Neutrophil (primary cell): ENCODE measurements at regions not wholly inside any gene's neighbourhood (a gene's known extent, or its start where the extent isn't known, plus 50 kb on each side); places are given as distances from the start of the nearest gene placed in this dataset.

Source experiments
- H3K27ac ChIP-seq: fragments of 200-600 bp; sonication (generic); 2 replicates; pipeline ENCODE4 v1.5.1; 2016; ENCODE audit warnings: mild to moderate bottlenecking, moderate library complexity
- H3K27me3 ChIP-seq: fragments of 200-600 bp; sonication (generic); 2 replicates; pipeline ENCODE4 v1.6.0; 2016; ENCODE audit warnings: mild to moderate bottlenecking
- H3K36me3 ChIP-seq: fragments of 200-600 bp; sonication (generic); 2 replicates; pipeline ENCODE4 v1.5.1; 2017
- H3K4me1 ChIP-seq, 2 experiments: fragments of 200-600 bp in 1 of 2; sonication (generic) in 1 of 2; 1 replicate in 1 of 2; 2 replicates in 1 of 2; pipeline versions ENCODE4 v1.5.1 to v1.6.1; 2013 to 2016; ENCODE audit warnings: low read depth in 1 of 2, low read length in 1 of 2, mild to moderate bottlenecking in 1 of 2, moderate library complexity in 1 of 2; ENCODE audit not compliant: control insufficient read depth in 1 of 2, insufficient read depth in 1 of 2
- H3K4me3 ChIP-seq, 2 experiments: fragments of 200-600 bp in 1 of 2; sonication (generic) in 1 of 2; 1 replicate in 1 of 2; 2 replicates in 1 of 2; pipeline ENCODE4 v1.5.1; 2013 to 2016; ENCODE audit warnings: low read depth in 1 of 2, low read length in 1 of 2, mild to moderate bottlenecking in 1 of 2, moderate library complexity in 1 of 2
- H3K9me3 ChIP-seq: fragments of 200-600 bp; sonication (generic); 2 replicates; pipeline ENCODE4 v1.5.1; 2016
- TF ChIP-seq, protein P1 (sequence below): fragments of 200-600 bp; sonication (generic); IDR thresholded peaks from 2 replicates; pipeline ENCODE4 v1.5.1; 2016; ENCODE audit warnings: antibody characterized with exemption

DNA sequence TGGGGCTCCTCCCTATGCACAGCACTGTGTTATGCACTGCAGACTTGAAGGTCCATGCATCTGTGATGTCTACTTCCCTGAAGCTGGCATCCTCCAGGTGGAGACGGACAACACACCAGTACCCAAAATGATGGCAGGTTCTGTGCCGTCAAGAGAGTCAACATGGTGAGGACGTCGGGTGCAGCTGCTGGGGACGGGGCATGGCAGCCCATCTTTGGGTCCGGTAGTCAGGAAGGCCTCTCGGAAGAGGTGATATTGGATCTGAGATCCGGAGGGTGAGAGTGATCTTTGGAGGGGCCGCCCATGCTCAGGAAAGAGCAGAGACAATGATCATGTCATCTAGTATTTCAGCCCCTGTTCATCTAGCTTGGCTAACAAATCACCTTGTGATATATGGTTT, 104.1 kb downstream of the RIPK4 start:
- Histone ChIP-seq H3K4me1 (no peaks in the 10 kb centered on the region), H3K36me3 (no peaks in the 10 kb centered on the region), H3K4me3 (no peak overlapping the region), H3K9me3 (no peaks in the 10 kb centered on the region), H3K27me3 (peaks cover 18% of the 10 kb centered on the region), H3K27ac (no peak overlapping the region)
- TF ChIP-seq, protein P1, sequence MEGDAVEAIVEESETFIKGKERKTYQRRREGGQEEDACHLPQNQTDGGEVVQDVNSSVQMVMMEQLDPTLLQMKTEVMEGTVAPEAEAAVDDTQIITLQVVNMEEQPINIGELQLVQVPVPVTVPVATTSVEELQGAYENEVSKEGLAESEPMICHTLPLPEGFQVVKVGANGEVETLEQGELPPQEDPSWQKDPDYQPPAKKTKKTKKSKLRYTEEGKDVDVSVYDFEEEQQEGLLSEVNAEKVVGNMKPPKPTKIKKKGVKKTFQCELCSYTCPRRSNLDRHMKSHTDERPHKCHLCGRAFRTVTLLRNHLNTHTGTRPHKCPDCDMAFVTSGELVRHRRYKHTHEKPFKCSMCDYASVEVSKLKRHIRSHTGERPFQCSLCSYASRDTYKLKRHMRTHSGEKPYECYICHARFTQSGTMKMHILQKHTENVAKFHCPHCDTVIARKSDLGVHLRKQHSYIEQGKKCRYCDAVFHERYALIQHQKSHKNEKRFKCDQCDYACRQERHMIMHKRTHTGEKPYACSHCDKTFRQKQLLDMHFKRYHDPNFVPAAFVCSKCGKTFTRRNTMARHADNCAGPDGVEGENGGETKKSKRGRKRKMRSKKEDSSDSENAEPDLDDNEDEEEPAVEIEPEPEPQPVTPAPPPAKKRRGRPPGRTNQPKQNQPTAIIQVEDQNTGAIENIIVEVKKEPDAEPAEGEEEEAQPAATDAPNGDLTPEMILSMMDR: no peak

DNA sequence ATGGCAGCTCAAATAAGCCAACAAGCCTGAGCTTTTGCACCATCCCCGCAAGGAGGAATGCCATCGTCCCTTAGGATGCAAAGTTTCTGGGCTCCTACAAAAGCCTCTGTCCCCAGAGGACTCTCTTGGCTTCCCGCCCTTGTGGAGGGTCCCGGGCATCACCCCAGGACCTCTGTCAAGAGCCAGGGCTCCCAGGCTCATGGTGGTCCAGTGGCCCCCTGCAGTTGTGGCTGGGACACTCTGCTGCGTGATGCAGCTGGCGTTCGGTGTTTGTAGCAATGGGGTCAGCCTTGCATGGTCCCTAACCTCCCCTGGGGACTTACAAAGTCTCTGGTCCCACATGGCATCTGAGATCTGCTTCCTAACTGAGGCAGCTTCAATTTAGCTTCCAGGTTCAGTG, 104.7 kb downstream of the RIPK4 start:
- Histone ChIP-seq H3K9me3 (no peaks in the 10 kb centered on the region), H3K27me3 (peaks cover 18% of the 10 kb centered on the region), H3K4me1 (no peaks in the 10 kb centered on the region), H3K27ac (no peak overlapping the region), H3K36me3 (no peaks in the 10 kb centered on the region), H3K4me3 (no peak overlapping the region)
- TF ChIP-seq, protein P1: no peak

DNA sequence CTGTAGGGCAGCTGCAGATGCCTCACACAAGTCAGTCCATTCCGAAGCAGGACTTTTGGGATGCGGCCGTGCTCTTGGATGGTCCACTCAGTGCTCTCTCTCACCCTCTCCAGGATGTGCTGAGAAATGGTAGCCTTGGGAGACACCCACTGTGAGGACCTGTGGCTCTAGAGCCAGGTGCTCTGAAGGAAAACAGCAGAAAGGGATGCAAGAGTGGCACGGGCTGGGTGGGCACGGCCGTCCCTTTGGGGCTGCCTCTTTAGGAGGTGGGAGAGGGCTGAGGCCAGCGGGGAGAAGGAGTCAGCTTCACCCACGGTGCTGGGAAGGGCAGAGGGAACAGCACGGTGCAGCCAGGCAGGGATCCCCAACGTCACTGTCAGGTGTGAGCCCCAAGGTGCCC, 106.1 kb downstream of the RIPK4 start:
- TF ChIP-seq, protein P1: no peak
- Histone ChIP-seq H3K4me3 (no peak overlapping the region), H3K27ac (no peak overlapping the region), H3K4me1 (no peaks in the 10 kb centered on the region), H3K9me3 (no peaks in the 10 kb centered on the region), H3K27me3 (peaks cover 18% of the 10 kb centered on the region), H3K36me3 (no peaks in the 10 kb centered on the region)

DNA sequence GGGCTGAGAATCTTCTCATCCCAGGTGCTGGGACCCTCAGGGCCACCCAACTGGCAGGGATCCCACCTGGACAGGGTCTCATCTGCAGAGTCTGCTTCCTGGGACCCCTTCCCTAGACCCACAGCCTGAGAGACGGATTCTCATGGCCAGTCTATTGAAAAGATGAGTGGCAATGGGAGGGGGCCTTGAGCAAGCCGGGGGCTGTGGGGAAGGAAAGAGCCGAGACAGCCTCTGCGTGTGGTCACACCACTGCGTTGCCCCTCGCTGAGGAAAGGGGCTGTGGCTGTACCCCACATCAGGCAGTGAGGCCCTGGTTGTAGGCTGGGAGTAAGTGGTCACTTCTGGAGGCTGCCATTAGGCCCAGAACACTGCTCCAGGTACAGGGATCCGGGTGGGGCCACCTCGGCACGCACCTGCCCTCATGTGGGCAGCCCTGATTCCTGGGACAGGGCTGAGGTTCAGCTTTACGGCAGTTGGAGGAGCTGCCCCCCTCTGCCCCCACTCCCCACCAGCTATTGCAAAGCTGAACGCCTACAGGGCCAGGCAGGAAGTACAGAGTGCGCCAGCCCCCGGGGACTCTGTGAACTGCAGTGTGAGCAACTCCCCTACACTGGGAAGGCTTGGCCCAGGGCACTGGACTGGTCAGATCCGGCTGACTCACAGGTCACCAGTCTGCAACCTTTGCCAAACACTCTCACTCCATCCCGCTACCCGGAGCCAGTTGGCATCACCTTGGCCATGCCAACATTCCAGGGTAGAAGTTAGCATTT, 106.9 kb downstream of the RIPK4 start:
- no peaks in the 10 kb centered on the region for H3K36me3 ChIP-seq
- H3K4me3 ChIP-seq: no peak overlapping the region
- no peak overlapping the region for H3K27ac ChIP-seq
- no peaks in the 10 kb centered on the region for H3K9me3 ChIP-seq
- peaks cover 18% of the 10 kb centered on the region for H3K27me3 ChIP-seq
- no peaks in the 10 kb centered on the region for H3K4me1 ChIP-seq
- TF ChIP-seq, protein P1: no peak

DNA sequence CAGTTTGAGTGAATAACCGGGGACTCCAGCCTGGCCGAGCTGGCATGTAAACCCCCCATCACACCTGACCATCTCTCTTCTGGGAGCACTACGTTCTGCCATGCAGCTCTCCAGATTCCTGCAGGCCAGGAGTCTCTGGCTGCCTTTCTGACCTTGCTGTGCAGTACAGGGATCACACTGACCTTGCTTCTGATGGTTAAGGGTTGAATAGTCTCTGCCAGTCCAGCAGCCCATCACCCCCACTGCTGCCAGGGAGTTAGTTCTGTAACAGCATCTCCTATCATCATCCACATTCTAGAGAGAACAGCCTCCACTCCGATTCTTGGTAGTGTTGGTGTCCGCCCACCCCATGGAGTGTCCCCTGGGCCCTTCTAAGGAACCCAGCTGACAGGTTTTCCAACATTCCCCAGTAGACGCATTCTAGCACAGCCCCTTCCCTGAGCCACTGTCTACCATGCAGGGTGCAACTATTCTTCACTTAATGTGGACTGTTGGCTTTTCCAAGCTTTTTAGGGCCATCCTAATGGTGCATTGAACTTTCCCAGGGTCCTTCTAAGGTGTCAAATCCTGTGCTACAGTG, 109.8 kb downstream of the RIPK4 start:
- H3K9me3 ChIP-seq: no peaks in the 10 kb centered on the region
- TF ChIP-seq, protein P1: no peak
- H3K4me3 ChIP-seq: no peak overlapping the region
- peaks cover 7% of the 10 kb centered on the region for H3K27me3 ChIP-seq
- H3K36me3 ChIP-seq: no peaks in the 10 kb centered on the region
- H3K27ac ChIP-seq: no peak overlapping the region
- H3K4me1 ChIP-seq: no peaks in the 10 kb centered on the region
